Smooth muscle cell (in vitro differentiated cells): ENCODE measurements at regions not wholly inside any gene's neighbourhood (a gene's known extent, or its start where the extent isn't known, plus 50 kb on each side); places are given as distances from the start of the nearest gene placed in this dataset. TPM values are rescaled to one million over a fixed set of nuclear protein-coding genes. Genes with fewer than 3 reads are reported as not detected.

ENCODE experiments used
- DNase-seq: peaks from one replicate; lab custom pipeline; 2025; ENCODE audit not compliant: unreplicated experiment; lab: John Stamatoyannopoulos, UW
- H2AFZ ChIP-seq: fragments of 200-600 bp; sonication (generic); 2 replicates; pipeline ENCODE4 v1.6.0; 2016; ENCODE audit warnings: antibody characterized with exemption, low read depth, mild to moderate bottlenecking
- H3F3A ChIP-seq: fragments of 200-600 bp; sonication (generic); 2 replicates; pipeline ENCODE4 v1.6.0; 2017; ENCODE audit warnings: antibody characterized with exemption, low read depth
- H3K27ac ChIP-seq: fragments of 200-600 bp; sonication (generic); 2 replicates; pipeline ENCODE4 v1.5.1; 2016; ENCODE audit warnings: low read depth, mild to moderate bottlenecking
- H3K27me3 ChIP-seq: fragments of 200-600 bp; sonication (generic); 2 replicates; pipeline ENCODE4 v1.6.1; 2016; ENCODE audit warnings: low read depth, mild to moderate bottlenecking
- H3K36me3 ChIP-seq: fragments of 200-600 bp; sonication (generic); 2 replicates; pipeline ENCODE4 v1.5.1; 2016; ENCODE audit warnings: low read depth
- H3K4me1 ChIP-seq: fragments of 200-600 bp; sonication (generic); 2 replicates; pipeline ENCODE4 v1.5.1; 2016; ENCODE audit warnings: low read depth
- H3K4me2 ChIP-seq: fragments of 200-600 bp; sonication (generic); 2 replicates; pipeline ENCODE4 v1.6.0; 2016; ENCODE audit warnings: mild to moderate bottlenecking
- H3K4me3 ChIP-seq: fragments of 200-600 bp; sonication (generic); 2 replicates; pipeline ENCODE4 v1.5.1; 2016; ENCODE audit warnings: mild to moderate bottlenecking
- H3K79me2 ChIP-seq: fragments of 200-600 bp; sonication (generic); 2 replicates; pipeline ENCODE4 v1.6.0; 2016; ENCODE audit warnings: low read depth, mild to moderate bottlenecking
- H3K9ac ChIP-seq: fragments of 200-600 bp; sonication (generic); 2 replicates; pipeline ENCODE4 v1.6.0; 2016; ENCODE audit warnings: low read depth
- H3K9me3 ChIP-seq: fragments of 200-600 bp; sonication (generic); replicated peaks from 2 replicates; pipeline ENCODE4 v1.5.1; 2016; ENCODE audit warnings: low read depth
- H4K20me1 ChIP-seq: fragments of 200-600 bp; sonication (generic); 2 replicates; pipeline ENCODE4 v1.6.0; 2016; ENCODE audit warnings: low read depth
- WGBS: methylation state at CpG from one replicate; pipeline ENCODE4 v1.1.7; 2016; ENCODE audit warnings: low lambda C conversion rate; 5-methylcytosine and 5-hydroxymethylcytosine counted together
- small RNA-seq: library from RNA; depleted of rRNA; stranded (forward); fragments of <200 nt; gene quantifications from one replicate; pipeline ENCODE3, GENCODE V24; 2014
- TF ChIP-seq, protein P1 (sequence below): fragments of 200-600 bp; sonication (generic); IDR thresholded peaks from 2 replicates; pipeline ENCODE4 v1.5.1; 2017; ENCODE audit warnings: borderline replicate concordance, mild to moderate bottlenecking, antibody characterized with exemption; ENCODE audit not compliant: insufficient read depth, poor library complexity, severe bottlenecking

DNA sequence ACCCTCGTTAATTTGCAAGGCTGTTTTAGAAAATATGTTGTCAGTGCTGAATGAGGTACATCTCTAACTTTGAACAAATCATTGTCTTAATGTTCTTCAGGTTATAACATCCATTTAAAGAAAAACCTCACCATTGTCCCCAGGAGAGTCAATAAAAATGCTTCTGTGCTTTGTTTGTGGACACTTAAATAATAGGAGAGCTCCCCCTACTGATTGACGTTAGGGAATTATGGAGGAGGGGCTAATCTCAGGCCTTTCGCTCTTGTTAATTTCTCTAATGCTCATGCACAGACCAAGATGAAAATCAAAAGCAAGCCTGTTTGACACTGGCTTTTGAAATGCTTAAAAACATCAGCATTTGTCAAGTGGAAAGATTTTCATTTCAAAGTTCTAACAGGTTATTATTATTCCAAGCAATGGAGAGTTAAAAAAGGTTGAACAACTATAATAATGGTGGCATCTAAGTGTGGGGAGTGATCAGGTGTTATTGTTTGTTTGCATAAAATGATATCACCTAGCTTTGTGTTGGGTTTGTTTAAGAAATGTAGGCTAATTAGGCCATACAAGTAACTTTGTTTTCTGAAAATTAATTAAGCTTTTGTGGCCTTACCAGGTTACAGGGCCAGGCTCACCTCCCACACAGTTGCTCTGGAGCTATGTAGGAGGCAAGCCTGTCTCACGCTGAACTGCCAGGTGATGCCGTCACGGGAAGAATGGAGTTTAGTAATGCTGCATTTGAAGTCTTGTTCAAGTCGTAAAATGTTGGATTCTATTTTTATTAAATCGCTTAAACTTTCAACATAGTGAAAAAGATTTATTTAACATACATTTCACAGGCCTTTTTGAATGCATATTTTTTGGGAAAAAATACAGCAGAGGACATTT, 51.7 kb upstream of the SMIM21 start:
- no peak overlapping the region for H3K9ac ChIP-seq
- no peaks in the 10 kb centered on the region for H4K20me1 ChIP-seq
- H3K27ac ChIP-seq = peak overlapping the region; percentile 5
- H3K36me3 ChIP-seq = peaks cover 5% of the 10 kb centered on the region
- H2AFZ ChIP-seq = peak overlapping the region; percentile 26
- TF ChIP-seq, protein P1, sequence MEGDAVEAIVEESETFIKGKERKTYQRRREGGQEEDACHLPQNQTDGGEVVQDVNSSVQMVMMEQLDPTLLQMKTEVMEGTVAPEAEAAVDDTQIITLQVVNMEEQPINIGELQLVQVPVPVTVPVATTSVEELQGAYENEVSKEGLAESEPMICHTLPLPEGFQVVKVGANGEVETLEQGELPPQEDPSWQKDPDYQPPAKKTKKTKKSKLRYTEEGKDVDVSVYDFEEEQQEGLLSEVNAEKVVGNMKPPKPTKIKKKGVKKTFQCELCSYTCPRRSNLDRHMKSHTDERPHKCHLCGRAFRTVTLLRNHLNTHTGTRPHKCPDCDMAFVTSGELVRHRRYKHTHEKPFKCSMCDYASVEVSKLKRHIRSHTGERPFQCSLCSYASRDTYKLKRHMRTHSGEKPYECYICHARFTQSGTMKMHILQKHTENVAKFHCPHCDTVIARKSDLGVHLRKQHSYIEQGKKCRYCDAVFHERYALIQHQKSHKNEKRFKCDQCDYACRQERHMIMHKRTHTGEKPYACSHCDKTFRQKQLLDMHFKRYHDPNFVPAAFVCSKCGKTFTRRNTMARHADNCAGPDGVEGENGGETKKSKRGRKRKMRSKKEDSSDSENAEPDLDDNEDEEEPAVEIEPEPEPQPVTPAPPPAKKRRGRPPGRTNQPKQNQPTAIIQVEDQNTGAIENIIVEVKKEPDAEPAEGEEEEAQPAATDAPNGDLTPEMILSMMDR = peak; percentile 62
- 65% methylated on average over 8 of the region's 8 CpGs for WGBS
- H3K9me3 ChIP-seq = peaks cover 8% of the 10 kb centered on the region
- H3K4me3 ChIP-seq = no peak overlapping the region
- H3K79me2 ChIP-seq = no peaks in the 10 kb centered on the region
- no peak for DNase-seq
- peaks cover 6% of the 10 kb centered on the region for H3K4me1 ChIP-seq
- no peak overlapping the region for H3K4me2 ChIP-seq
- H3F3A ChIP-seq = peaks cover 14% of the 10 kb centered on the region
- no peaks in the 10 kb centered on the region for H3K27me3 ChIP-seq

DNA sequence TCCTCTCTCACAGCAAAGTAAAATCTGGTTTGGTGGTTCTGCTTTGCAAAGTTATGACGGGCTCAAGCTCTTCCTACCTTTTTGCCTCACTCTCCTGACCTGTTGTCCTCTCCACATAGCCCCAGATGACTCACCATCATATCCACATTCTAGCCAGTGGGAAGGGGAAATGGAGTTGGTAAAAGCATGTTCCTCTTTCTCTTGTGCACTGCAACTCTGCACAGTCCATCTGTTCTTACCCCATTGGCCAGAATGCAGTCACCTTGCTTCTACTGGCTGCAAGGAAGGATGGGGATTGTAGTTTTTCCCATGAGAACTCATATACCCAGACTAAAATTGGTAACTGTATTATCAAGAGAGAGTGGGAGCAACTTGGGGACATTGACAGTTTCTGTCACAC, 50.4 kb upstream of the SMIM21 start:
- Histone ChIP-seq H3K79me2 (no peaks in the 10 kb centered on the region), H3K36me3 (peaks cover 5% of the 10 kb centered on the region), H3K27me3 (no peaks in the 10 kb centered on the region), H3K9me3 (peaks cover 8% of the 10 kb centered on the region), H3K9ac (no peak overlapping the region), H3K4me1 (no peaks in the 10 kb centered on the region), H3F3A (peaks cover 9% of the 10 kb centered on the region), H4K20me1 (no peaks in the 10 kb centered on the region), H2AFZ (no peak overlapping the region), H3K4me3 (no peak overlapping the region), H3K27ac (no peak overlapping the region), H3K4me2 (no peak overlapping the region)
- TF ChIP-seq, protein P1 = no peak
- no peak for DNase-seq
- WGBS = 70% methylated on average over 1 of the region's 1 CpG

Small RNA genes in the stretch of these regions (small RNA-seq; reads per million reads assigned to genes)
- not detected for gene AC021506.2
